ENCODE measurements at regions not wholly inside any gene's neighbourhood (a gene's known extent, or its start where the extent isn't known, plus 50 kb on each side); places are given as distances from the start of the nearest gene placed in this dataset.

GRCh38 chr14:56491299-56492285 is 88.0 kb upstream of the TMEM260 start:
- FAIRE-seq (peak; percentile 75), DNase-seq (ENCODE audit: extremely low spot score, insufficient read length, low read depth) (no peak)

- FAIRE-seq (no peak), DNase-seq (ENCODE audit: extremely low spot score, insufficient read length, low read depth) (no peak)
These were observed 85.4 kb upstream of the TMEM260 start for GRCh38 chr14:56494167-56494566.

- DNase-seq (ENCODE audit: extremely low spot score, insufficient read length, low read depth) (no peak), FAIRE-seq (no peak)
These were observed 81.5 kb upstream of the TMEM260 start for GRCh38 chr14:56498112-56498511.

- DNase-seq (ENCODE audit: extremely low spot score, insufficient read length, low read depth), result no peak
- no peak for FAIRE-seq
These were observed 77.6 kb upstream of the TMEM260 start for GRCh38 chr14:56501909-56502530.

- DNase-seq (ENCODE audit: extremely low spot score, insufficient read length, low read depth) (no peak), FAIRE-seq (no peak)
These were observed 74.2 kb upstream of the TMEM260 start for GRCh38 chr14:56505361-56505760.

- DNase-seq (ENCODE audit: extremely low spot score, insufficient read length, low read depth) (no peak), FAIRE-seq (no peak)
These were observed 67.1 kb upstream of the TMEM260 start for GRCh38 chr14:56512521-56512920.

GRCh38 chr14:56514663-56515371 is 64.8 kb upstream of the TMEM260 start:
- DNase-seq (ENCODE audit: extremely low spot score, insufficient read length, low read depth) (no peak), FAIRE-seq (no peak)

- FAIRE-seq (no peak), DNase-seq (ENCODE audit: extremely low spot score, insufficient read length, low read depth) (no peak)
These were observed 63.9 kb upstream of the TMEM260 start for GRCh38 chr14:56515739-56516138.

- DNase-seq (ENCODE audit: extremely low spot score, insufficient read length, low read depth) (no peak), FAIRE-seq (no peak)
These were observed 57.2 kb upstream of the TMEM260 start for GRCh38 chr14:56522403-56522802.

- DNase-seq (ENCODE audit: extremely low spot score, insufficient read length, low read depth), result no peak
- no peak for FAIRE-seq
These were observed 54.5 kb upstream of the TMEM260 start for GRCh38 chr14:56524971-56525677.

- FAIRE-seq (no peak), DNase-seq (ENCODE audit: extremely low spot score, insufficient read length, low read depth) (no peak)
These were observed 50.7 kb upstream of the TMEM260 start for GRCh38 chr14:56528927-56529326.
